Heart left ventricle (tissue), 16 donors: ENCODE measurements at regions not wholly inside any gene's neighbourhood (a gene's known extent, or its start where the extent isn't known, plus 50 kb on each side); places are given as distances from the start of the nearest gene placed in this dataset.

Experiments used
- ATAC-seq, 4 donors: fragments of 200-7000 bp; cut with Tn5 transposase; one replicate each; pipeline ENCODE4 v1.9.1; 2020 to 2022; ENCODE audit warnings: moderate library complexity in 4 of 4, mild to moderate bottlenecking in 3 of 4, moderate number of reproducible peaks in 1 of 4
- DNase-seq, 5 donors: peaks; one replicate each; pipeline ENCODE4 v3.0.0-alpha.2; 2020
- H3K27ac ChIP-seq, 12 donors: fragments of 200-600 bp; sonication (generic) in 4 of 12; one replicate each; pipeline versions ENCODE4 v1.5.0 to v1.8.0; 2016 to 2022; ENCODE audit warnings: mild to moderate bottlenecking in 2 of 12
- H3K27me3 ChIP-seq, 9 donors: fragments of 200-600 bp; sonication (generic) in 2 of 9; one replicate each; pipeline versions ENCODE4 v1.5.1 to v1.8.0; 2016 to 2022; ENCODE audit warnings: mild to moderate bottlenecking in 3 of 9
- H3K36me3 ChIP-seq, 9 donors: fragments of 200-600 bp; sonication (generic) in 2 of 9; one replicate each; pipeline versions ENCODE4 v1.5.0 to v1.8.0; 2018 to 2022; ENCODE audit warnings: mild to moderate bottlenecking in 2 of 9
- H3K4me1 ChIP-seq, 12 donors: fragments of 200-600 bp; sonication (generic) in 4 of 12; one replicate each; pipeline versions ENCODE4 v1.5.0 to v1.8.0; 2016 to 2022; ENCODE audit warnings: mild to moderate bottlenecking in 3 of 12
- H3K4me3 ChIP-seq, 12 donors: fragments of 200-600 bp; sonication (generic) in 4 of 12; one replicate each; pipeline versions ENCODE4 v1.5.0 to v1.8.0; 2017 to 2022; ENCODE audit warnings: mild to moderate bottlenecking in 9 of 12, moderate library complexity in 4 of 12
- H3K9me3 ChIP-seq, 12 donors: fragments of 200-600 bp; sonication (generic) in 4 of 12; one replicate each; pipeline versions ENCODE4 v1.5.0 to v1.8.0; 2016 to 2022; ENCODE audit warnings: mild to moderate bottlenecking in 1 of 12
- POLR2A ChIP-seq, 2 donors: fragments of 450-650 bp; IDR thresholded peaks; one replicate each; pipeline ENCODE4 v1.6.1; 2017; ENCODE audit warnings: antibody characterized with exemption in 2 of 2, mild to moderate bottlenecking in 2 of 2, moderate library complexity in 2 of 2
- WGBS, 4 donors: extraction: QIAGEN DNeasy Blood & Tissue Kit in 2 of 4; methylation state at CpG; one replicate each; pipeline versions ENCODE4 v1.1.5 to v1.1.7; 2013 to 2018; 5-methylcytosine and 5-hydroxymethylcytosine counted together
- intact Hi-C, 10 donors: fragments of 100-400 bp; cut with DNase I; formaldehyde crosslinking; loops; one replicate each; pipeline versions ENCODE4 v1.11.1 to v1.14.2; 2022
- TF ChIP-seq, protein P1 (sequence below), 12 donors: fragments of 200-600 bp; sonication (generic) in 4 of 12; IDR thresholded peaks; one replicate each; pipeline versions ENCODE4 v1.5.0 to v1.8.0; 2018 to 2022; ENCODE audit warnings: antibody characterized with exemption in 12 of 12, mild to moderate bottlenecking in 5 of 12
- donor health status: ischemic (EF 13 %, LVEDD 7.1; RV severe dilation, severe dysfunction).
- donor health status: healthy with polysubstance abuse.
- donor health status: DM: no; HTN: yes; CAD: no.
- donor health status: DM: no; HTN: no; CAD: no.
- donor health status: ischemic (EF 25% LVEDD 6.9; RV normal size, moderate dysfunction).
- donor health status: ischemic (EF 25% LVEDD 5.7; RV mildly dilated, moderate dysfunction).
- donor health status: healthy.
- donor health status: DM: yes; HTN: yes; CAD: no.
- donor health status: ischemic (EF 35%, LVEDD 5.7; RV mildly dilated, moderate dysfunction).
- donor health status: nonischemic (EF 11% LVEDD 7.7; RV severe dilation, severe dysfunction).
- donor health status: DM: yes; HTN: yes; CAD: no.
- donor health status: PGD.
- donor health status: ischemic (EF 29% LVEDD 5.4; RV normal size, mild dysfunction).
- donor health status: nonischemic (EF 23%, LVEDD 6.1; RV moderate dilation, normal function).

DNA sequence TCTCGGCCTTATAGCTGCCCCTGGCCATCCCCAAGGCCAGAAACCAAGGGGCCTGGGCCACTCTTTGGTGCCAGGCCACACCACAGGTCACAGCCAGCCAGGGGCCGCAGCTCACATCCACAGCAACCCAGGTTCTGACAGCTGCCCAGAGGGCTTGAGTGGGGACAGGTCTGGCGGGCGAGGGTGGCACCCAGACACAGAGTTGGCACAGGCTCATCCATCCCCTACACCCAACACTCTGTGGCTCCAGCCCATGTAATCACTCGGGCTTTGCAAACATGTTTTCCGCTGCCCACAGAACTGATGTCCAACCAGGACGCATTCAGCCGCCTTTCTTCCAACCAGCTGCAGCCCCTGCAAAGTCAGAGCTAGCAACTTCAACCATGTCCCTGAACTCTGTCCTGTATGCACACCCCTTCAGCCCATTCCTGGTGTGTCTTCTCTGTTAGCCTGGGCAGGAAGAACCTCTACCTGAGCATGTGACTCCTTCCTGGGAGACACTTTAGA lies 57.7 kb upstream of the PPP2R2D start:
- TF ChIP-seq, protein P1, sequence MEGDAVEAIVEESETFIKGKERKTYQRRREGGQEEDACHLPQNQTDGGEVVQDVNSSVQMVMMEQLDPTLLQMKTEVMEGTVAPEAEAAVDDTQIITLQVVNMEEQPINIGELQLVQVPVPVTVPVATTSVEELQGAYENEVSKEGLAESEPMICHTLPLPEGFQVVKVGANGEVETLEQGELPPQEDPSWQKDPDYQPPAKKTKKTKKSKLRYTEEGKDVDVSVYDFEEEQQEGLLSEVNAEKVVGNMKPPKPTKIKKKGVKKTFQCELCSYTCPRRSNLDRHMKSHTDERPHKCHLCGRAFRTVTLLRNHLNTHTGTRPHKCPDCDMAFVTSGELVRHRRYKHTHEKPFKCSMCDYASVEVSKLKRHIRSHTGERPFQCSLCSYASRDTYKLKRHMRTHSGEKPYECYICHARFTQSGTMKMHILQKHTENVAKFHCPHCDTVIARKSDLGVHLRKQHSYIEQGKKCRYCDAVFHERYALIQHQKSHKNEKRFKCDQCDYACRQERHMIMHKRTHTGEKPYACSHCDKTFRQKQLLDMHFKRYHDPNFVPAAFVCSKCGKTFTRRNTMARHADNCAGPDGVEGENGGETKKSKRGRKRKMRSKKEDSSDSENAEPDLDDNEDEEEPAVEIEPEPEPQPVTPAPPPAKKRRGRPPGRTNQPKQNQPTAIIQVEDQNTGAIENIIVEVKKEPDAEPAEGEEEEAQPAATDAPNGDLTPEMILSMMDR (IDR thresholded peaks at IDR 0.05) = no peak
- TF ChIP-seq POLR2A (IDR thresholded peaks at IDR 0.05) = no peak
- DNase-seq (peak in 2 of 5 donors; percentile 3 to 33), ATAC-seq (no peak)
- H3K4me3 ChIP-seq = no peak overlapping the region
- peaks cover 0 to 4% (median 0%) of the 10 kb centered on the region in 9 donors for H3K27me3 ChIP-seq
- intact Hi-C loops = no loop called here
- 89 to 91% (median 90%) methylated on average over 7 to 8 of the region's 8 CpGs for WGBS, 4 donors
- H3K36me3 ChIP-seq = no peaks in the 10 kb centered on the region
- H3K4me1 ChIP-seq = no peaks in the 10 kb centered on the region
- no peak overlapping the region for H3K27ac ChIP-seq
- no peaks in the 10 kb centered on the region for H3K9me3 ChIP-seq

- DNase-seq (peak in 2 of 5 donors; percentile 1 to 4), ATAC-seq (no peak)
- H3K27me3 ChIP-seq = peaks cover 0 to 4% (median 0%) of the 10 kb centered on the region in 9 donors
- H3K36me3 ChIP-seq = no peaks in the 10 kb centered on the region
- no peaks in the 10 kb centered on the region for H3K9me3 ChIP-seq
- TF ChIP-seq, protein P1 (IDR thresholded peaks at IDR 0.05) = no peak
- TF ChIP-seq POLR2A (IDR thresholded peaks at IDR 0.05) = no peak
- no peaks in the 10 kb centered on the region for H3K4me1 ChIP-seq
- intact Hi-C loops = no loop called here
- no peak overlapping the region for H3K27ac ChIP-seq
- H3K4me3 ChIP-seq = no peak overlapping the region
- 88 to 94% (median 91%) methylated on average over 16 of the region's 16 CpGs for WGBS, 4 donors
These were observed 56.9 kb upstream of the PPP2R2D start for GRCh38 chr10:131843881-131844284.

GRCh38 chr10:131844529-131845084 lies 56.2 kb upstream of the PPP2R2D start:
- Histone ChIP-seq H3K9me3 (no peaks in the 10 kb centered on the region), H3K4me3 (no peak overlapping the region), H3K4me1 (no peaks in the 10 kb centered on the region), H3K36me3 (no peaks in the 10 kb centered on the region), H3K27ac (no peak overlapping the region), H3K27me3 (peaks cover 0 to 4% (median 0%) of the 10 kb centered on the region in 9 donors)
- peak in 2 of 5 donors; percentile 1 to 7 for DNase-seq
- intact Hi-C loops = no loop called here
- no peak for TF ChIP-seq POLR2A (IDR thresholded peaks at IDR 0.05)
- TF ChIP-seq, protein P1 (IDR thresholded peaks at IDR 0.05) = no peak
- ATAC-seq = no peak
- WGBS, 4 donors = 87 to 92% (median 87%) methylated on average over 21 to 22 of the region's 22 CpGs

- TF ChIP-seq, protein P1 (IDR thresholded peaks at IDR 0.05) = no peak
- TF ChIP-seq POLR2A (IDR thresholded peaks at IDR 0.05) = no peak
- H3K27me3 ChIP-seq = peaks cover 0 to 4% (median 0%) of the 10 kb centered on the region in 9 donors
- 83 to 87% (median 85%) methylated on average over 22 to 26 of the region's 26 CpGs for WGBS, 4 donors
- no peak overlapping the region for H3K4me3 ChIP-seq
- ATAC-seq (no peak), DNase-seq (peak in 2 of 5 donors; percentile 1 to 9)
- H3K36me3 ChIP-seq = no peaks in the 10 kb centered on the region
- H3K9me3 ChIP-seq = no peaks in the 10 kb centered on the region
- no peak overlapping the region for H3K27ac ChIP-seq
- intact Hi-C loops = no loop called here
- H3K4me1 ChIP-seq = no peaks in the 10 kb centered on the region
These were observed 55.1 kb upstream of the PPP2R2D start for GRCh38 chr10:131845505-131846239.
